Trophoblast cell (in vitro differentiated cells and primary cell): ENCODE measurements at regions not wholly inside any gene's neighbourhood (a gene's known extent, or its start where the extent isn't known, plus 50 kb on each side); places are given as distances from the start of the nearest gene placed in this dataset.

Experiments
- DNase-seq, 2 donors: peaks; one replicate each; pipeline ENCODE4 v3.0.0-alpha.2; 2016
- H2AFZ ChIP-seq: 2 replicates; pipeline ENCODE4 v1.6.1; 2013; ENCODE audit warnings: low read length, moderate library complexity, mild to moderate bottlenecking; ENCODE audit not compliant: insufficient read depth, poor library complexity
- H2AK5ac ChIP-seq: 2 replicates; pipeline ENCODE4 v1.6.1; 2013; ENCODE audit warnings: mild to moderate bottlenecking, low read length
- H2BK120ac ChIP-seq: 2 replicates; pipeline ENCODE4 v1.6.1; 2013; ENCODE audit warnings: low read length, mild to moderate bottlenecking, moderate library complexity; ENCODE audit not compliant: insufficient read depth, poor library complexity
- H2BK12ac ChIP-seq: 2 replicates; pipeline ENCODE4 v1.6.1; 2013; ENCODE audit warnings: mild to moderate bottlenecking, low read length, moderate library complexity
- H2BK5ac ChIP-seq: 2 replicates; pipeline ENCODE4 v1.6.1; 2013; ENCODE audit warnings: low read length, low read depth, moderate library complexity, mild to moderate bottlenecking; ENCODE audit not compliant: poor library complexity
- H3K14ac ChIP-seq: 2 replicates; pipeline ENCODE4 v1.6.1; 2013; ENCODE audit warnings: mild to moderate bottlenecking, low read length
- H3K18ac ChIP-seq: 2 replicates; pipeline ENCODE4 v1.6.1; 2013; ENCODE audit warnings: mild to moderate bottlenecking, low read length
- H3K23ac ChIP-seq: 2 replicates; pipeline ENCODE4 v1.6.1; 2013; ENCODE audit warnings: low read length
- H3K27ac ChIP-seq: 2 replicates; pipeline ENCODE4 v1.5.1; 2013; ENCODE audit warnings: low read depth, mild to moderate bottlenecking, inconsistent platforms, low read length, moderate library complexity
- H3K27me3 ChIP-seq: 2 replicates; pipeline ENCODE4 v1.6.1; 2013; ENCODE audit warnings: inconsistent platforms, mild to moderate bottlenecking, low read length, moderate library complexity; ENCODE audit not compliant: insufficient read depth
- H3K36me3 ChIP-seq, 2 experiments: 1 replicate in 1 of 2; 2 replicates in 1 of 2; pipeline ENCODE4 v1.6.1; 2013; ENCODE audit warnings: low read length in 2 of 2, mild to moderate bottlenecking in 2 of 2, moderate library complexity in 1 of 2; ENCODE audit not compliant: insufficient read depth in 2 of 2, control insufficient read depth in 1 of 2
- H3K4ac ChIP-seq: 2 replicates; pipeline ENCODE4 v1.6.1; 2013; ENCODE audit warnings: low read depth, mild to moderate bottlenecking, low read length, moderate library complexity
- H3K4me1 ChIP-seq, 2 experiments: 1 replicate in 1 of 2; 2 replicates in 1 of 2; pipeline ENCODE4 v1.6.1; 2013; ENCODE audit warnings: low read length in 2 of 2, mild to moderate bottlenecking in 2 of 2, moderate library complexity in 1 of 2; ENCODE audit not compliant: insufficient read depth in 2 of 2, control insufficient read depth in 1 of 2
- H3K4me2 ChIP-seq: 2 replicates; pipeline ENCODE4 v1.6.1; 2013; ENCODE audit warnings: inconsistent platforms, mild to moderate bottlenecking, low read length, moderate library complexity
- H3K4me3 ChIP-seq: 2 replicates; pipeline ENCODE4 v1.5.1; 2013; ENCODE audit warnings: mild to moderate bottlenecking, low read depth, low read length, inconsistent platforms
- H3K79me1 ChIP-seq: one replicate; pipeline ENCODE4 v1.6.1; 2013; ENCODE audit warnings: low read length
- H3K79me2 ChIP-seq: 2 replicates; pipeline ENCODE4 v1.6.1; 2013; ENCODE audit warnings: low read length, mild to moderate bottlenecking; ENCODE audit not compliant: control insufficient read depth, insufficient read depth, poor library complexity
- H3K9ac ChIP-seq: 2 replicates; pipeline ENCODE4 v1.6.1; 2013; ENCODE audit warnings: mild to moderate bottlenecking, low read length
- H3K9me3 ChIP-seq: 2 replicates; pipeline ENCODE4 v1.6.1; 2013; ENCODE audit warnings: low read depth, mild to moderate bottlenecking, control low read depth, inconsistent platforms, low read length; ENCODE audit not compliant: insufficient read depth
- H4K12ac ChIP-seq: 2 replicates; pipeline ENCODE4 v1.6.1; 2013; ENCODE audit warnings: low read depth, mild to moderate bottlenecking, low read length, moderate library complexity
- H4K8ac ChIP-seq: 2 replicates; pipeline ENCODE4 v1.6.1; 2013; ENCODE audit warnings: low read depth, mild to moderate bottlenecking, low read length, moderate library complexity
- H4K91ac ChIP-seq: one replicate; pipeline ENCODE4 v1.6.1; 2013; ENCODE audit warnings: low read depth, mild to moderate bottlenecking, low read length, moderate library complexity
- WGBS: extraction: QIAGEN DNeasy Blood & Tissue Kit; methylation state at CpG from one replicate; pipeline ENCODE4 v1.1.7; 2013; ENCODE audit warnings: missing lambda C conversion rate; ENCODE audit not compliant: insufficient read length, insufficient coverage; ENCODE audit errors: extremely low coverage; 5-methylcytosine and 5-hydroxymethylcytosine counted together

GRCh38 chr5:157986431-157986990, 127.6 kb upstream of the CLINT1 start:
- Histone ChIP-seq H2BK5ac (no peak overlapping the region), H2BK120ac (no peak overlapping the region), H4K12ac (no peak overlapping the region), H3K27me3 (no peaks in the 10 kb centered on the region), H3K14ac (no peak overlapping the region), H3K4me3 (no peak overlapping the region), H3K9ac (no peak overlapping the region), H3K4ac (no peak overlapping the region), H3K4me2 (no peak overlapping the region), H3K23ac (no peak overlapping the region), H3K36me3 (no peaks in the 10 kb centered on the region), H3K79me2 (no peaks in the 10 kb centered on the region), H2AK5ac (no peak overlapping the region), H3K27ac (no peak overlapping the region), H4K91ac (no peak overlapping the region), H3K4me1 (peaks cover 0 to 2% of the 10 kb centered on the region in 2 experiments), H2BK12ac (no peak overlapping the region), H3K9me3 (peaks cover 7% of the 10 kb centered on the region), H2AFZ (no peak overlapping the region), H4K8ac (no peak overlapping the region), H3K79me1 (no peaks in the 10 kb centered on the region), H3K18ac (no peak overlapping the region)
- no CpG with 5 or more reads among the region's 29 CpGs for WGBS
- DNase-seq, result no peak

DNA sequence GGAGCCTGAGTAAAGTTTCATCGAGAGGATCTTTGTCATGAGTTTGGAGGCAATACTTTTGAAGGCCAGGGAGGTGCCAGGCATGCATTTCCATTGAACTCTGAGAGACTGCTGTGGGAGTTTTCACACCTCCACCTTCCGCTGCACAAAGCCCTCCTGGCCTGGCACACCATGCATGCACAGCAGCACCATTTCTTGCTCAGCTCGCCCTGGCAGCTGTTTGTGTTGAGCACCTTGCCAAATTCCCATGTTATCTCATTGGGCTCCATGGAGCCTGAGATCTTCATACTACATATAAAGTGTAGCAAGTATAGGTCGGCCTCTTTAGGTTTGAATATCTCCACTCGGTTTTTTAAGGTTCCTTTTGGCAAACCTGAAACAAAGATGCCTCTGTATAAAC, 125.7 kb upstream of the CLINT1 start:
- Histone ChIP-seq H2BK12ac (no peak overlapping the region), H4K8ac (no peak overlapping the region)
- no CpG with 5 or more reads among the region's 5 CpGs for WGBS

GRCh38 chr5:157983906-157984551, 125.1 kb upstream of the CLINT1 start:
- Histone ChIP-seq H3K4me3 (no peak overlapping the region), H3K4me2 (no peak overlapping the region), H3K23ac (no peak overlapping the region), H2AK5ac (no peak overlapping the region), H2BK120ac (no peak overlapping the region), H4K12ac (no peak overlapping the region), H2BK12ac (no peak overlapping the region), H2AFZ (no peak overlapping the region), H3K9me3 (peaks cover 7% of the 10 kb centered on the region), H3K14ac (no peak overlapping the region), H4K8ac (no peak overlapping the region), H3K4ac (no peak overlapping the region), H3K79me1 (no peaks in the 10 kb centered on the region), H4K91ac (no peak overlapping the region), H3K79me2 (no peaks in the 10 kb centered on the region), H3K4me1 (no peaks in the 10 kb centered on the region), H3K9ac (no peak overlapping the region), H3K18ac (no peak overlapping the region), H3K36me3 (no peaks in the 10 kb centered on the region), H3K27ac (no peak overlapping the region), H2BK5ac (no peak overlapping the region), H3K27me3 (no peaks in the 10 kb centered on the region)
- no CpG with 5 or more reads among the region's 3 CpGs for WGBS
- no peak for DNase-seq

More for the DNA sequence above, 125.7 kb upstream of the CLINT1 start:
- Histone ChIP-seq H3K23ac (no peak overlapping the region), H3K14ac (no peak overlapping the region), H3K79me1 (no peaks in the 10 kb centered on the region), H2BK120ac (no peak overlapping the region), H3K36me3 (no peaks in the 10 kb centered on the region), H3K4me3 (no peak overlapping the region), H2AFZ (no peak overlapping the region), H3K79me2 (no peaks in the 10 kb centered on the region), H4K91ac (no peak overlapping the region), H3K9me3 (peaks cover 7% of the 10 kb centered on the region), H3K27ac (no peak overlapping the region), H3K4ac (no peak overlapping the region), H3K18ac (no peak overlapping the region), H3K27me3 (no peaks in the 10 kb centered on the region), H4K12ac (no peak overlapping the region), H3K9ac (no peak overlapping the region), H3K4me2 (no peak overlapping the region), H2BK5ac (no peak overlapping the region), H3K4me1 (peaks cover 0 to under 1% of the 10 kb centered on the region in 2 experiments), H2AK5ac (no peak overlapping the region)
- DNase-seq, result no peak

GRCh38 chr5:157978061-157978460, 119.1 kb upstream of the CLINT1 start:
- Histone ChIP-seq H3K79me1 (no peaks in the 10 kb centered on the region), H4K8ac (no peak overlapping the region), H3K27ac (no peak overlapping the region), H3K4me3 (no peak overlapping the region), H2BK120ac (no peak overlapping the region), H3K4ac (no peak overlapping the region), H2AFZ (no peak overlapping the region), H3K4me1 (no peaks in the 10 kb centered on the region), H3K23ac (no peak overlapping the region), H3K4me2 (no peak overlapping the region), H4K12ac (no peak overlapping the region), H3K18ac (no peak overlapping the region), H2BK5ac (no peak overlapping the region), H3K27me3 (no peaks in the 10 kb centered on the region), H3K79me2 (no peaks in the 10 kb centered on the region), H3K9me3 (no peaks in the 10 kb centered on the region), H2BK12ac (no peak overlapping the region), H3K14ac (no peak overlapping the region), H3K36me3 (no peaks in the 10 kb centered on the region), H3K9ac (no peak overlapping the region), H4K91ac (no peak overlapping the region), H2AK5ac (no peak overlapping the region)
- WGBS, result no CpG with 5 or more reads among the region's 2 CpGs
- DNase-seq, result no peak
